ENCODE measurements at regions not wholly inside any gene's neighbourhood (a gene's known extent, or its start where the extent isn't known, plus 50 kb on each side); places are given as distances from the start of the nearest gene placed in this dataset.

DNA sequence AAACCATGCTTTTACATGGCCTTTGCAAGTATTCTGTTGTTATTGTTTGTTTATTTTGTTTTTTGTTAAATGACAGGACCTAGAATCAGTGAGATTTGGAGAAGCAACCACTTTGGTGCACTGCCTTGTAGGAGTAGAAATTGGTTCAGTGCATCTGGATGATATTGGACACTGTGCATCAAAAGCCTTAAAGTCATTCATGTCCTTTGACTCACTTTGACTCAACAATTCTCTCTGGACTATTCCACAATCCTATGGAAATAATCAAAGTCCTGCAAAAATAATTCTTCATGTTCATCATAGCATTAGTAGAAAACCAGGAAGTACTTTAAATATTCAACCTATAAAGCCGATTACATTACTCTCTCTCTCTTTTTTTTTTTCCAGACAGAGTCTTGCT, 224.8 kb downstream of the ABHD5 start:
- TF ChIP-seq, protein P1, sequence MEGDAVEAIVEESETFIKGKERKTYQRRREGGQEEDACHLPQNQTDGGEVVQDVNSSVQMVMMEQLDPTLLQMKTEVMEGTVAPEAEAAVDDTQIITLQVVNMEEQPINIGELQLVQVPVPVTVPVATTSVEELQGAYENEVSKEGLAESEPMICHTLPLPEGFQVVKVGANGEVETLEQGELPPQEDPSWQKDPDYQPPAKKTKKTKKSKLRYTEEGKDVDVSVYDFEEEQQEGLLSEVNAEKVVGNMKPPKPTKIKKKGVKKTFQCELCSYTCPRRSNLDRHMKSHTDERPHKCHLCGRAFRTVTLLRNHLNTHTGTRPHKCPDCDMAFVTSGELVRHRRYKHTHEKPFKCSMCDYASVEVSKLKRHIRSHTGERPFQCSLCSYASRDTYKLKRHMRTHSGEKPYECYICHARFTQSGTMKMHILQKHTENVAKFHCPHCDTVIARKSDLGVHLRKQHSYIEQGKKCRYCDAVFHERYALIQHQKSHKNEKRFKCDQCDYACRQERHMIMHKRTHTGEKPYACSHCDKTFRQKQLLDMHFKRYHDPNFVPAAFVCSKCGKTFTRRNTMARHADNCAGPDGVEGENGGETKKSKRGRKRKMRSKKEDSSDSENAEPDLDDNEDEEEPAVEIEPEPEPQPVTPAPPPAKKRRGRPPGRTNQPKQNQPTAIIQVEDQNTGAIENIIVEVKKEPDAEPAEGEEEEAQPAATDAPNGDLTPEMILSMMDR (IDR thresholded peaks at IDR 0.05), result no peak
- TF ChIP-seq, protein P2, sequence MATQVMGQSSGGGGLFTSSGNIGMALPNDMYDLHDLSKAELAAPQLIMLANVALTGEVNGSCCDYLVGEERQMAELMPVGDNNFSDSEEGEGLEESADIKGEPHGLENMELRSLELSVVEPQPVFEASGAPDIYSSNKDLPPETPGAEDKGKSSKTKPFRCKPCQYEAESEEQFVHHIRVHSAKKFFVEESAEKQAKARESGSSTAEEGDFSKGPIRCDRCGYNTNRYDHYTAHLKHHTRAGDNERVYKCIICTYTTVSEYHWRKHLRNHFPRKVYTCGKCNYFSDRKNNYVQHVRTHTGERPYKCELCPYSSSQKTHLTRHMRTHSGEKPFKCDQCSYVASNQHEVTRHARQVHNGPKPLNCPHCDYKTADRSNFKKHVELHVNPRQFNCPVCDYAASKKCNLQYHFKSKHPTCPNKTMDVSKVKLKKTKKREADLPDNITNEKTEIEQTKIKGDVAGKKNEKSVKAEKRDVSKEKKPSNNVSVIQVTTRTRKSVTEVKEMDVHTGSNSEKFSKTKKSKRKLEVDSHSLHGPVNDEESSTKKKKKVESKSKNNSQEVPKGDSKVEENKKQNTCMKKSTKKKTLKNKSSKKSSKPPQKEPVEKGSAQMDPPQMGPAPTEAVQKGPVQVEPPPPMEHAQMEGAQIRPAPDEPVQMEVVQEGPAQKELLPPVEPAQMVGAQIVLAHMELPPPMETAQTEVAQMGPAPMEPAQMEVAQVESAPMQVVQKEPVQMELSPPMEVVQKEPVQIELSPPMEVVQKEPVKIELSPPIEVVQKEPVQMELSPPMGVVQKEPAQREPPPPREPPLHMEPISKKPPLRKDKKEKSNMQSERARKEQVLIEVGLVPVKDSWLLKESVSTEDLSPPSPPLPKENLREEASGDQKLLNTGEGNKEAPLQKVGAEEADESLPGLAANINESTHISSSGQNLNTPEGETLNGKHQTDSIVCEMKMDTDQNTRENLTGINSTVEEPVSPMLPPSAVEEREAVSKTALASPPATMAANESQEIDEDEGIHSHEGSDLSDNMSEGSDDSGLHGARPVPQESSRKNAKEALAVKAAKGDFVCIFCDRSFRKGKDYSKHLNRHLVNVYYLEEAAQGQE (IDR thresholded peaks at IDR 0.05; ENCODE audit: insufficient read depth in 1 of 2, low read depth in 2 of 2, low read length in 1 of 2), result no peak
- no peak for TF ChIP-seq POLR2AphosphoS5 (IDR thresholded peaks at IDR 0.05; ENCODE audit: low read depth, low read length)
- TF ChIP-seq SIN3A (IDR thresholded peaks at IDR 0.05; ENCODE audit: borderline replicate concordance, insufficient read depth, low read depth, low read length), result no peak
- TF ChIP-seq TCF7L2 (IDR thresholded peaks at IDR 0.05; ENCODE audit: low read depth, low read length), result no peak
- intact Hi-C loops (cut with micrococcal nuclease; ENCODE audit: unreplicated experiment) (no loop called here), in situ Hi-C loops (cut with HindIII; ENCODE audit: low pct_unique_long_range_greater_than_20kb, low sequenced_read_pairs) (no loop called here)
- BruUV-seq (replicated peaks), result no TSS peak
- no peaks in the 10 kb centered on the region for H3K9me3 ChIP-seq (ENCODE audit: control insufficient read depth, insufficient read depth, low read depth, low read length)
- H3K36me3 ChIP-seq (ENCODE audit: control insufficient read depth, insufficient read depth, low read length), result no peaks in the 10 kb centered on the region
- DNase-seq (ENCODE audit: low read depth, low spot score) (no peak), ATAC-seq (no peak)
- H3K27ac ChIP-seq (ENCODE audit: low read length), result no peak overlapping the region
- H3K4me3 ChIP-seq (ENCODE audit: low read depth in 2 of 2, low read length in 2 of 2), result no peak overlapping the region
- ChIA-PET CTCF (no interaction called here), POLR2A (no interaction called here)
- H3K27me3 ChIP-seq (ENCODE audit: control insufficient read depth, insufficient read depth, low read length), result peaks cover 2% of the 10 kb centered on the region; the same call in 1 of the 2 replicates
- no peaks in the 10 kb centered on the region for H3K4me1 ChIP-seq (ENCODE audit: control insufficient read depth, insufficient read depth, low read length)

DNA sequence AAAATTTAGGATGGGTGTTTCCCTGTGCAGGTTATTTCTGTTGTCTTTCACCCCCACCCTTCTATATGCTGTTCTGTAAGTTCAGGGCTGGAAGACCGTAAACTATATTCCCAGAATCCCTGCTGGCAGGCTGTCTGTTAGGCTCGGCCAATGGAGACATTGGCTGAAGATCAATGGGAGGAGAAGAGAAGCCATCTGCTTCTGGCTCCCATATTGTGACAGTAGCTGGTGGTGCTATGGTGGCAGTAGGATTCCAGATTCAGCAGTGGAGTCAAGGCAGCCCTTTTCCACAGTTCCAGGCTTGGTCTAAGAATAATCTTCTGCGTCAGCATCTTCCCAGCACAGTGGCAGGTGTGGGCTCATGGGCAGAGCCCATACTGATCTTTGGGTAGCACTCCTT, 226.6 kb downstream of the ABHD5 start:
- no peaks in the 10 kb centered on the region for H3K4me1 ChIP-seq (ENCODE audit: control insufficient read depth, insufficient read depth, low read length)
- no TSS peak for BruUV-seq (replicated peaks)
- ATAC-seq, result no peak
- TF ChIP-seq, protein P1 (IDR thresholded peaks at IDR 0.05), result no peak
- TF ChIP-seq SIN3A (IDR thresholded peaks at IDR 0.05; ENCODE audit: borderline replicate concordance, insufficient read depth, low read depth, low read length) (no peak), TCF7L2 (IDR thresholded peaks at IDR 0.05; ENCODE audit: low read depth, low read length) (no peak), POLR2AphosphoS5 (IDR thresholded peaks at IDR 0.05; ENCODE audit: low read depth, low read length) (no peak)
- TF ChIP-seq, protein P2 (IDR thresholded peaks at IDR 0.05; ENCODE audit: insufficient read depth in 1 of 2, low read depth in 2 of 2, low read length in 1 of 2), result no peak
- intact Hi-C loops (cut with micrococcal nuclease; ENCODE audit: unreplicated experiment), result no loop called here
- ChIA-PET CTCF (no interaction called here), POLR2A (no interaction called here)
- DNase-seq (ENCODE audit: low read depth, low spot score), result no peak
- H3K36me3 ChIP-seq (ENCODE audit: control insufficient read depth, insufficient read depth, low read length), result no peaks in the 10 kb centered on the region
- in situ Hi-C loops (cut with HindIII; ENCODE audit: low pct_unique_long_range_greater_than_20kb, low sequenced_read_pairs), result no loop called here
- peaks cover 2% of the 10 kb centered on the region; the same call in 1 of the 2 replicates for H3K27me3 ChIP-seq (ENCODE audit: control insufficient read depth, insufficient read depth, low read length)
- no peak overlapping the region for H3K27ac ChIP-seq (ENCODE audit: low read length)
- no peaks in the 10 kb centered on the region for H3K9me3 ChIP-seq (ENCODE audit: control insufficient read depth, insufficient read depth, low read depth, low read length)
- H3K4me3 ChIP-seq (ENCODE audit: low read depth in 2 of 2, low read length in 2 of 2), result no peak overlapping the region

Measured in Panc1 (cell line).